GM23338 (cell line): ENCODE measurements at regions not wholly inside any gene's neighbourhood (a gene's known extent, or its start where the extent isn't known, plus 50 kb on each side); places are given as distances from the start of the nearest gene placed in this dataset.

Source experiments
- ATAC-seq: fragments of 200-7000 bp; cut with Tn5 transposase; 3 replicates; pipeline ENCODE4 v1.9.1; 2020
- DNase-seq: peaks from one replicate; pipeline ENCODE4 v3.0.0-alpha.2; 2015; ENCODE audit warnings: low spot score
- H2AFZ ChIP-seq: fragments of 200-600 bp; sonication (generic); 2 replicates; pipeline ENCODE4 v1.8.0; 2016; ENCODE audit warnings: antibody characterized with exemption, mild to moderate bottlenecking, moderate library complexity
- H3F3A ChIP-seq: fragments of 200-600 bp; sonication (generic); replicated peaks from 2 replicates; pipeline ENCODE4 v1.8.0; 2017; ENCODE audit warnings: antibody characterized with exemption, mixed run types, low read depth
- H3K27ac ChIP-seq: fragments of 200-600 bp; sonication (generic); 2 replicates; pipeline ENCODE4 v1.6.1; 2016; ENCODE audit warnings: low read depth
- H3K27me3 ChIP-seq: fragments of 200-600 bp; sonication (generic); 2 replicates; pipeline ENCODE4 v1.8.0; 2016; ENCODE audit warnings: mild to moderate bottlenecking, mixed run types, moderate library complexity; ENCODE audit not compliant: insufficient read depth
- H3K36me3 ChIP-seq: fragments of 200-600 bp; sonication (generic); 2 replicates; pipeline ENCODE4 v1.8.0; 2016; ENCODE audit warnings: mild to moderate bottlenecking; ENCODE audit not compliant: insufficient read depth
- H3K4me1 ChIP-seq: fragments of 200-600 bp; sonication (generic); 2 replicates; pipeline ENCODE4 v1.8.0; 2016; ENCODE audit warnings: mild to moderate bottlenecking, moderate library complexity; ENCODE audit not compliant: insufficient read depth
- H3K4me2 ChIP-seq: fragments of 200-600 bp; sonication (generic); 2 replicates; pipeline ENCODE4 v1.7.1; 2017; ENCODE audit warnings: mixed run types
- H3K4me3 ChIP-seq: fragments of 200-600 bp; sonication (generic); 2 replicates; pipeline ENCODE4 v1.6.1; 2016; ENCODE audit warnings: mixed run types
- H3K79me2 ChIP-seq: fragments of 200-600 bp; sonication (generic); replicated peaks from 2 replicates; pipeline ENCODE4 v1.8.0; 2017; ENCODE audit warnings: mild to moderate bottlenecking; ENCODE audit not compliant: insufficient read depth
- H3K9me2 ChIP-seq: fragments of 200-600 bp; sonication (generic); 2 replicates; pipeline ENCODE4 v1.8.0; 2017; ENCODE audit not compliant: insufficient read depth
- H4K20me1 ChIP-seq: fragments of 200-600 bp; sonication (generic); replicated peaks from 2 replicates; pipeline ENCODE4 v1.8.0; 2017; ENCODE audit warnings: mild to moderate bottlenecking; ENCODE audit not compliant: insufficient read depth
- H3K27ac Mint-ChIP-seq: 2 replicates; pipeline ENCODE4 v1.8.0; 2020; ENCODE audit warnings: inconsistent platforms, mild to moderate bottlenecking, moderate library complexity, mixed read lengths
- H3K27me3 Mint-ChIP-seq: 3 replicates; pipeline ENCODE4 v1.8.0; 2022; ENCODE audit warnings: low read depth, mild to moderate bottlenecking, moderate library complexity, mixed read lengths, inconsistent platforms; ENCODE audit not compliant: insufficient read depth, poor library complexity
- H3K36me3 Mint-ChIP-seq: 3 replicates; pipeline ENCODE4 v1.8.0; 2021; ENCODE audit warnings: low read depth, mild to moderate bottlenecking, inconsistent platforms, moderate library complexity, mixed read lengths
- H3K4me1 Mint-ChIP-seq: 3 replicates; pipeline ENCODE4 v1.8.0; 2020; ENCODE audit warnings: mild to moderate bottlenecking, inconsistent platforms, mixed read lengths
- H3K4me3 Mint-ChIP-seq: 3 replicates; pipeline ENCODE4 v1.8.0; 2021; ENCODE audit warnings: moderate library complexity, mild to moderate bottlenecking, inconsistent platforms, mixed read lengths
- H3K9me3 Mint-ChIP-seq: 3 replicates; pipeline ENCODE4 v1.8.0; 2020; ENCODE audit warnings: moderate library complexity, mild to moderate bottlenecking, inconsistent platforms, mixed read lengths
- CREB1 ChIP-seq: fragments of 250-450 bp; sonication (Bioruptor Pico); IDR thresholded peaks from 2 replicates; pipeline ENCODE4 v1.5.0; 2020; ENCODE audit warnings: low read depth, mild to moderate bottlenecking, moderate library complexity
- CTCF ChIP-seq, 2 experiments: fragments of 200-600 bp in 1 of 2; sonication (generic) in 1 of 2; conservative IDR thresholded peaks; 2 replicates each; pipeline versions ENCODE4 v1.5.1 to v1.6.1; 2016 to 2017; ENCODE audit warnings: antibody characterized with exemption in 2 of 2, low read depth in 2 of 2, mild to moderate bottlenecking in 2 of 2, moderate library complexity in 1 of 2
- STAT1 ChIP-seq: IDR thresholded peaks from one replicate; pipeline ENCODE4 v1.6.1; 2016; ENCODE audit warnings: antibody characterized with exemption; ENCODE audit not compliant: unreplicated experiment
- ZNF462 ChIP-seq: fragments of 250-450 bp; sonication (Bioruptor Pico); IDR thresholded peaks from 2 replicates; pipeline ENCODE4 v1.5.0; 2020; ENCODE audit warnings: mild to moderate bottlenecking, moderate library complexity

- H3K4me3 Mint-ChIP-seq, result no peak overlapping the region
- ATAC-seq, result no peak; the same call in 2 of the 3 replicates
These were observed 310.7 kb downstream of the DUSP10 start for GRCh38 chr1:221431068-221431651.

More at GRCh38 chr1:221431068-221431651, 310.7 kb downstream of the DUSP10 start:
- Histone ChIP-seq H3K4me1 (no peaks in the 10 kb centered on the region), H2AFZ (no peak overlapping the region), H3K4me3 (no peak overlapping the region), H3K9me2 (no peaks in the 10 kb centered on the region), H3K27me3 (no peaks in the 10 kb centered on the region), H3K4me2 (no peak overlapping the region), H3F3A (no peaks in the 10 kb centered on the region), H3K27ac (no peak overlapping the region), H4K20me1 (no peaks in the 10 kb centered on the region), H3K36me3 (no peaks in the 10 kb centered on the region), H3K79me2 (no peaks in the 10 kb centered on the region)
- peaks cover 14% of the 10 kb centered on the region for H3K9me3 Mint-ChIP-seq
- no peak for DNase-seq
- H3K4me1 Mint-ChIP-seq, result peaks cover 7% of the 10 kb centered on the region; the same call in 2 of the 3 replicates
- no peak for TF ChIP-seq ZNF462
- no peak for TF ChIP-seq CREB1 (CRISPR knock-in tag)
- no peak for TF ChIP-seq STAT1
- peak in 1 of 2 experiments; percentile 33; a peak in 1 of 4 replicates for TF ChIP-seq CTCF (conservative IDR thresholded peaks at IDR 0.05; ENCODE audit: low read depth in 2 of 2)
- H3K36me3 Mint-ChIP-seq, result peaks cover 8% of the 10 kb centered on the region; the same call in 2 of the 3 replicates
- peaks cover 3% of the 10 kb centered on the region for H3K27me3 Mint-ChIP-seq
- H3K27ac Mint-ChIP-seq, result no peak overlapping the region
